ENCODE measurements at regions not wholly inside any gene's neighbourhood (a gene's known extent, or its start where the extent isn't known, plus 50 kb on each side); places are given as distances from the start of the nearest gene placed in this dataset.

DNA sequence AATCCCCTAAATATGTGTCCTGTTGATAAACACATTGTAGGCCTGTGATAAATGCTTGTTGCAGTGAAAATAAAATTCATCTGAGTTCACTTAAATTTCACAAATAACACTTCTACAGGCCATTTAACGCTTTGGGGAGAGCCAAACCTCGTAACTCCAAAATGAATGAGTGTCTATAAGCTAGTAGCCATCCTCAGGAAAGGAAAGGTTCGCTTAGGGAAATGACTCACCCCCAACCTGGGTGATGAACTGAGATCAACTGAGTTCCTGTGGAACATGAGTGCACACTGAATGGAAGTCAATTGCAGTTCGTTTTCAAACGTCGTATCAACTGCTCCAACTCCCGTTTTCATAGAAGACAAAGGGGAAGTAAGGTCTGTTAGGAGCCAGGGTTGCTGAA lies 527.6 kb upstream of the ID2 start:
- TF ChIP-seq EZH2 (IDR thresholded peaks at IDR 0.05; ENCODE audit: insufficient read depth, poor library complexity, severe bottlenecking) (no peak), EZH2phosphoT487 (IDR thresholded peaks at IDR 0.05; ENCODE audit: insufficient read depth, low read depth) (no peak)

Data from GM23248 (cell line).